SK-N-SH (cell line): ENCODE measurements at regions not wholly inside any gene's neighbourhood (a gene's known extent, or its start where the extent isn't known, plus 50 kb on each side); places are given as distances from the start of the nearest gene placed in this dataset.

Experiments
- GABPA ChIP-seq: IDR thresholded peaks from 2 replicates; pipeline ENCODE4 v1.4.0; 2012; ENCODE audit warnings: low read depth, mild to moderate bottlenecking
- POLR2AphosphoS5 ChIP-seq: IDR thresholded peaks from 2 replicates; pipeline ENCODE4 v1.6.1; 2012; ENCODE audit warnings: low read depth, low read length
- YY1 ChIP-seq: IDR thresholded peaks from 2 replicates; pipeline ENCODE4 v1.4.0; 2012; ENCODE audit warnings: low read depth, mild to moderate bottlenecking
- TF ChIP-seq, protein P1 (sequence below): fragments of 200-600 bp; sonication (generic); IDR thresholded peaks from 2 replicates; pipeline ENCODE4 v1.6.1; 2017; ENCODE audit warnings: antibody characterized with exemption, mild to moderate bottlenecking, moderate library complexity

DNA sequence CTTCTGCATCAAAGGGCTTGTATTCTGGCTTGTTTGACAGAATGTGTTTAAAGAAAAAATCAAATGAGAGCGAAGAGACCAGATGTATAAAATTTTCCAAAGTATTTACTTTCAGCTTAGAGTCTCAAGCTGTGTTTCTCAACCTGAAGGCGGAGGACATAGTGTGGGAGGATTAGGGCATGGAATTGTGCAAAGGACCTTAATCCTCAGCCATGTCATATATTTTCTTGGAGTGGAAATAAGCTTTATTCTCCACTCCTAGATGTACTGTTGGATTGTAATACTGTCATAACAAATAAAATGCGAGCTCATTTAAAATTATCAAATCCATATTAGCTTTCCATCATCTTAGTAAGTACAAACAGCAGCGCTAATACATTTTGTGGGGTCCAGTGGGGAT lies 154.0 kb downstream of the PAH start:
- TF ChIP-seq YY1 (no peak), GABPA (no peak), POLR2AphosphoS5 (no peak)
- TF ChIP-seq, protein P1, sequence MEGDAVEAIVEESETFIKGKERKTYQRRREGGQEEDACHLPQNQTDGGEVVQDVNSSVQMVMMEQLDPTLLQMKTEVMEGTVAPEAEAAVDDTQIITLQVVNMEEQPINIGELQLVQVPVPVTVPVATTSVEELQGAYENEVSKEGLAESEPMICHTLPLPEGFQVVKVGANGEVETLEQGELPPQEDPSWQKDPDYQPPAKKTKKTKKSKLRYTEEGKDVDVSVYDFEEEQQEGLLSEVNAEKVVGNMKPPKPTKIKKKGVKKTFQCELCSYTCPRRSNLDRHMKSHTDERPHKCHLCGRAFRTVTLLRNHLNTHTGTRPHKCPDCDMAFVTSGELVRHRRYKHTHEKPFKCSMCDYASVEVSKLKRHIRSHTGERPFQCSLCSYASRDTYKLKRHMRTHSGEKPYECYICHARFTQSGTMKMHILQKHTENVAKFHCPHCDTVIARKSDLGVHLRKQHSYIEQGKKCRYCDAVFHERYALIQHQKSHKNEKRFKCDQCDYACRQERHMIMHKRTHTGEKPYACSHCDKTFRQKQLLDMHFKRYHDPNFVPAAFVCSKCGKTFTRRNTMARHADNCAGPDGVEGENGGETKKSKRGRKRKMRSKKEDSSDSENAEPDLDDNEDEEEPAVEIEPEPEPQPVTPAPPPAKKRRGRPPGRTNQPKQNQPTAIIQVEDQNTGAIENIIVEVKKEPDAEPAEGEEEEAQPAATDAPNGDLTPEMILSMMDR: no peak
